K562 (cell line): ENCODE measurements at regions not wholly inside any gene's neighbourhood (a gene's known extent, or its start where the extent isn't known, plus 50 kb on each side); places are given as distances from the start of the nearest gene placed in this dataset.

ENCODE experiments used
- ATAC-seq: fragments of 200-7000 bp; cut with Tn5 transposase; 3 replicates; pipeline ENCODE4 v1.9.1; 2020; ENCODE audit warnings: moderate library complexity
- BruUV-seq: library from RNA; stranded (reverse); fragments of 400-500 nt; replicated peaks from 2 replicates; lab custom pipeline; 2021; lab: Mats Ljungman, UMichigan
- CTCF ChIA-PET: fragments of 300-600 bp; formaldehyde crosslinking; extraction: SDS; loops from one replicate; lab custom pipeline; 2021; ENCODE audit warnings: low intra/inter-chr PET ratio; lab: Yijun Ruan, JAX
- POLR2A ChIA-PET: fragments of 300-600, 350-650 bp; sonication (Branson Sonifier 250); formaldehyde crosslinking; extraction: SDS; loops from one replicate; lab custom pipeline; 2021; ENCODE audit warnings: antibody characterized with exemption, inconsistent platforms; lab: Yijun Ruan, JAX
- DNase-seq, 4 experiments: peaks; one replicate each; pipeline versions ENCODE4 v3.0.0 to v3.0.0-alpha.2; 2011 to 2018; ENCODE audit warnings: low spot score in 3 of 4, mixed read lengths in 3 of 4; ENCODE audit errors: extremely low read depth in 1 of 4
- FAIRE-seq: peaks from 2 replicates; lab custom pipeline; 2011; peaks lifted over from hg19 to GRCh38; lab: Jason Lieb, UNC
- H2AFZ ChIP-seq: 2 replicates; pipeline ENCODE4 v1.6.0; 2011; ENCODE audit warnings: low read depth, low read length, control low read depth, inconsistent platforms
- H3K27ac ChIP-seq: fragments of 200-600 bp; 3 replicates; pipeline ENCODE4 v1.8.0; 2011; ENCODE audit warnings: low read depth, mild to moderate bottlenecking, control low read depth, inconsistent platforms, low read length, moderate library complexity, mixed read lengths; ENCODE audit errors: extremely low read depth
- H3K27me3 ChIP-seq, 2 experiments: fragments of 300-600 bp in 1 of 2; 2 replicates in 1 of 2; 3 replicates in 1 of 2; pipeline versions ENCODE4 v1.6.0 to v1.8.0; 2011; ENCODE audit warnings: inconsistent platforms in 2 of 2, low read length in 2 of 2, mild to moderate bottlenecking in 1 of 2, mixed read lengths in 1 of 2, moderate library complexity in 1 of 2; ENCODE audit not compliant: control insufficient read depth in 2 of 2, insufficient read depth in 2 of 2
- H3K36me3 ChIP-seq: fragments of 300-600 bp; 3 replicates; pipeline ENCODE4 v1.8.0; 2011; ENCODE audit warnings: mild to moderate bottlenecking, low read length, inconsistent platforms; ENCODE audit not compliant: control insufficient read depth, insufficient read depth
- H3K4me1 ChIP-seq, 2 experiments: fragments of 200-600 bp in 1 of 2; replicated peaks in 1 of 2; 2 replicates in 1 of 2; 3 replicates in 1 of 2; pipeline versions ENCODE4 v1.5.1 to v1.8.0; 2011; ENCODE audit warnings: inconsistent platforms in 2 of 2, low read length in 2 of 2, mild to moderate bottlenecking in 1 of 2, mixed read lengths in 1 of 2, moderate library complexity in 1 of 2; ENCODE audit not compliant: control insufficient read depth in 2 of 2, insufficient read depth in 2 of 2
- H3K4me2 ChIP-seq: 2 replicates; pipeline ENCODE4 v1.6.1; 2011; ENCODE audit warnings: low read length, control low read depth, inconsistent platforms, mixed read lengths; ENCODE audit not compliant: insufficient read depth
- H3K4me3 ChIP-seq: fragments of 200-600 bp; sonication (generic), shearing (Covaris generic); 2 replicates; pipeline ENCODE4 v1.5.1; 2016; ENCODE audit warnings: control low read depth, inconsistent platforms
- H3K79me2 ChIP-seq: fragments of 200-600 bp; 3 replicates; pipeline ENCODE4 v1.8.0; 2011; ENCODE audit warnings: low read length, inconsistent platforms; ENCODE audit not compliant: control insufficient read depth, insufficient read depth
- H3K9ac ChIP-seq, 2 experiments: 2 replicates each; pipeline versions ENCODE4 v1.6.0 to v1.6.1; 2011; ENCODE audit warnings: low read depth in 2 of 2, low read length in 2 of 2, control low read depth in 1 of 2, inconsistent platforms in 1 of 2, mild to moderate bottlenecking in 1 of 2, mixed read lengths in 1 of 2; ENCODE audit not compliant: insufficient read depth in 1 of 2
- H3K9me1 ChIP-seq: one replicate; pipeline ENCODE4 v1.6.0; 2011; ENCODE audit warnings: inconsistent platforms, mild to moderate bottlenecking, low read length, moderate library complexity; ENCODE audit not compliant: control insufficient read depth, insufficient read depth
- H3K9me3 ChIP-seq: replicated peaks from 2 replicates; pipeline ENCODE4 v1.5.1; 2011; ENCODE audit warnings: low read depth, low read length, inconsistent platforms; ENCODE audit not compliant: control insufficient read depth, insufficient read depth
- H4K20me1 ChIP-seq: replicated peaks from 2 replicates; pipeline ENCODE4 v1.6.1; 2011; ENCODE audit warnings: low read length, inconsistent platforms, mixed read lengths; ENCODE audit not compliant: control insufficient read depth, insufficient read depth
- BRD4 ChIP-seq: fragments of 200-600 bp; sonication (generic); IDR thresholded peaks from 2 replicates; pipeline ENCODE4 v1.6.1; 2017; ENCODE audit warnings: inconsistent platforms
- CHD2 ChIP-seq: IDR thresholded peaks from 2 replicates; pipeline ENCODE4 v1.6.1; 2011; ENCODE audit warnings: low read depth, low read length
- EP300 ChIP-seq: IDR thresholded peaks from 2 replicates; pipeline ENCODE4 v1.6.1; 2012; ENCODE audit warnings: low read length, improper control_type of control experiment
- FUS ChIP-seq: fragments of 200-400 bp; formaldehyde crosslinking; optimal IDR thresholded peaks from 2 replicates; pipeline ENCODE3; 2017; ENCODE audit warnings: low read depth, low read length
- NELFE ChIP-seq: IDR thresholded peaks from 2 replicates; pipeline ENCODE4 v1.6.1; 2011; ENCODE audit warnings: mild to moderate bottlenecking; ENCODE audit not compliant: insufficient read depth, insufficient read length
- SP2 ChIP-seq: IDR thresholded peaks from 2 replicates; pipeline ENCODE4 v1.6.1; 2011; ENCODE audit warnings: mild to moderate bottlenecking, low read depth, low read length, moderate library complexity; ENCODE audit not compliant: poor library complexity, severe bottlenecking; ENCODE audit errors: extremely low read depth
- ZNF586 ChIP-seq: fragments of 450-650 bp; formaldehyde crosslinking; conservative IDR thresholded peaks from 2 replicates; pipeline ENCODE4 v1.4.0; 2020; ENCODE audit warnings: mild to moderate bottlenecking, moderate library complexity
- WGBS: fragments of 100-300 bp; shearing (Covaris generic); methylation state at CpG from one replicate; pipeline ENCODE4 v1.1.6; 2016; ENCODE audit warnings: low coverage, mixed read lengths; ENCODE audit not compliant: insufficient coverage; ENCODE audit errors: missing lambda C conversion rate; 5-methylcytosine and 5-hydroxymethylcytosine counted together
- in situ Hi-C: fragments of 300-500 bp; cut with MboI; formaldehyde crosslinking; loops from 4 replicates; pipeline ENCODE4 v1.15.0; 2018; ENCODE audit warnings: inconsistent platforms, mixed read lengths
- intact Hi-C: fragments of 100-400 bp; cut with micrococcal nuclease; formaldehyde crosslinking; loops from 2 replicates; pipeline ENCODE4 v1.14.2; 2022
- TF ChIP-seq, protein P1 (sequence below): fragments of 250-450 bp; sonication (Bioruptor Pico); IDR thresholded peaks from 2 replicates; pipeline ENCODE4 v1.5.0; 2020; ENCODE audit warnings: mild to moderate bottlenecking
- TF ChIP-seq, protein P2 (sequence below): fragments of 250-450 bp; sonication (Bioruptor Pico); IDR thresholded peaks from 2 replicates; pipeline ENCODE4 v1.5.0; 2020; ENCODE audit warnings: mild to moderate bottlenecking, borderline replicate concordance
- TF ChIP-seq, protein P3 (sequence below): fragments of 450-650 bp; formaldehyde crosslinking; IDR thresholded peaks from 2 replicates; pipeline ENCODE4 v1.4.0; 2022; ENCODE audit warnings: mild to moderate bottlenecking, moderate library complexity
- TF ChIP-seq, protein P4 (sequence below): fragments of 450-650 bp; IDR thresholded peaks from 2 replicates; pipeline ENCODE4 v1.6.1; 2017; ENCODE audit warnings: antibody characterized with exemption, mild to moderate bottlenecking

DNA sequence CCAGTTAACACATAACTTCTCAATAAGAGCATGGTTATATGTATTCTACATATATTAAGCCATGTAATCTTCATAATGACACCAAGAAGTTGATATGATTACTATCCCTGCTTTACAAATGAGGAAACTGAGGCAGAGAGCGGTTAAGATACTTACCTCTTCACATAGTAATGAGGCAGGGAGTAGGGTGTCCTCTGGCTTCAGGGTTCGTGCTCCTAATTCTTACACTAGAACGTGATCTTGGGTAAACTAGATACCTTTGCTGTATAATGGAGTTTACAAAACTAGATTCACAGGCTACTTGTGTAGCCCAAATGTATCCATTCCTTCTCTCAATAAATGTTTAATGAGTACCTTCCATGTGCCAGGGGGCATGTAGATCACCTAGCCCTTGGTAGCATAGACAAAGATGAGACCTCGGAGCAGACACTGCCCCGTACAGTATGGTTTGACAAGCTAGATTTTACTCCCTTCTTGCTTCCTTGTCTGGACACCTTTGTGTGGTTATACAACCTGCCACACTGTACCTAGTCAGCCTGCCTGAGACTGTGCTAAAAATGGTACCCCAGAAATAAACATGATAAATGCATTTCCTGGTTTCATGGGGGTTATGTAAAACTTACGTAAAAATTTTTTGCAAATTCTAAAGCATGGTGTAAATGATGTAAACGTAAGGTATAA is 991.8 kb downstream of the VRK1 start:
- FAIRE-seq: no peak
- CTCF ChIA-PET: no interaction called here
- no peaks in the 10 kb centered on the region for H3K9me1 ChIP-seq
- TF ChIP-seq, protein P1, sequence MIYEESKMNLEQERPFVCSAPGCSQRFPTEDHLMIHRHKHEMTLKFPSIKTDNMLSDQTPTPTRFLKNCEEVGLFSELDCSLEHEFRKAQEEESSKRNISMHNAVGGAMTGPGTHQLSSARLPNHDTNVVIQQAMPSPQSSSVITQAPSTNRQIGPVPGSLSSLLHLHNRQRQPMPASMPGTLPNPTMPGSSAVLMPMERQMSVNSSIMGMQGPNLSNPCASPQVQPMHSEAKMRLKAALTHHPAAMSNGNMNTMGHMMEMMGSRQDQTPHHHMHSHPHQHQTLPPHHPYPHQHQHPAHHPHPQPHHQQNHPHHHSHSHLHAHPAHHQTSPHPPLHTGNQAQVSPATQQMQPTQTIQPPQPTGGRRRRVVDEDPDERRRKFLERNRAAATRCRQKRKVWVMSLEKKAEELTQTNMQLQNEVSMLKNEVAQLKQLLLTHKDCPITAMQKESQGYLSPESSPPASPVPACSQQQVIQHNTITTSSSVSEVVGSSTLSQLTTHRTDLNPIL: no peak
- TF ChIP-seq, protein P2, sequence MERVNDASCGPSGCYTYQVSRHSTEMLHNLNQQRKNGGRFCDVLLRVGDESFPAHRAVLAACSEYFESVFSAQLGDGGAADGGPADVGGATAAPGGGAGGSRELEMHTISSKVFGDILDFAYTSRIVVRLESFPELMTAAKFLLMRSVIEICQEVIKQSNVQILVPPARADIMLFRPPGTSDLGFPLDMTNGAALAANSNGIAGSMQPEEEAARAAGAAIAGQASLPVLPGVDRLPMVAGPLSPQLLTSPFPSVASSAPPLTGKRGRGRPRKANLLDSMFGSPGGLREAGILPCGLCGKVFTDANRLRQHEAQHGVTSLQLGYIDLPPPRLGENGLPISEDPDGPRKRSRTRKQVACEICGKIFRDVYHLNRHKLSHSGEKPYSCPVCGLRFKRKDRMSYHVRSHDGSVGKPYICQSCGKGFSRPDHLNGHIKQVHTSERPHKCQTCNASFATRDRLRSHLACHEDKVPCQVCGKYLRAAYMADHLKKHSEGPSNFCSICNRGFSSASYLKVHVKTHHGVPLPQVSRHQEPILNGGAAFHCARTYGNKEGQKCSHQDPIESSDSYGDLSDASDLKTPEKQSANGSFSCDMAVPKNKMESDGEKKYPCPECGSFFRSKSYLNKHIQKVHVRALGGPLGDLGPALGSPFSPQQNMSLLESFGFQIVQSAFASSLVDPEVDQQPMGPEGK (CRISPR knock-in tag): no peak
- TF ChIP-seq SP2 (no peak), ZNF586 (CRISPR knock-in tag) (no peak), EP300 (no peak), BRD4 (no peak), FUS (no peak), CHD2 (no peak), NELFE (no peak)
- TF ChIP-seq, protein P3, sequence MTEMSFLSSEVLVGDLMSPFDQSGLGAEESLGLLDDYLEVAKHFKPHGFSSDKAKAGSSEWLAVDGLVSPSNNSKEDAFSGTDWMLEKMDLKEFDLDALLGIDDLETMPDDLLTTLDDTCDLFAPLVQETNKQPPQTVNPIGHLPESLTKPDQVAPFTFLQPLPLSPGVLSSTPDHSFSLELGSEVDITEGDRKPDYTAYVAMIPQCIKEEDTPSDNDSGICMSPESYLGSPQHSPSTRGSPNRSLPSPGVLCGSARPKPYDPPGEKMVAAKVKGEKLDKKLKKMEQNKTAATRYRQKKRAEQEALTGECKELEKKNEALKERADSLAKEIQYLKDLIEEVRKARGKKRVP (CRISPR knock-in tag): no peak
- TF ChIP-seq, protein P4, sequence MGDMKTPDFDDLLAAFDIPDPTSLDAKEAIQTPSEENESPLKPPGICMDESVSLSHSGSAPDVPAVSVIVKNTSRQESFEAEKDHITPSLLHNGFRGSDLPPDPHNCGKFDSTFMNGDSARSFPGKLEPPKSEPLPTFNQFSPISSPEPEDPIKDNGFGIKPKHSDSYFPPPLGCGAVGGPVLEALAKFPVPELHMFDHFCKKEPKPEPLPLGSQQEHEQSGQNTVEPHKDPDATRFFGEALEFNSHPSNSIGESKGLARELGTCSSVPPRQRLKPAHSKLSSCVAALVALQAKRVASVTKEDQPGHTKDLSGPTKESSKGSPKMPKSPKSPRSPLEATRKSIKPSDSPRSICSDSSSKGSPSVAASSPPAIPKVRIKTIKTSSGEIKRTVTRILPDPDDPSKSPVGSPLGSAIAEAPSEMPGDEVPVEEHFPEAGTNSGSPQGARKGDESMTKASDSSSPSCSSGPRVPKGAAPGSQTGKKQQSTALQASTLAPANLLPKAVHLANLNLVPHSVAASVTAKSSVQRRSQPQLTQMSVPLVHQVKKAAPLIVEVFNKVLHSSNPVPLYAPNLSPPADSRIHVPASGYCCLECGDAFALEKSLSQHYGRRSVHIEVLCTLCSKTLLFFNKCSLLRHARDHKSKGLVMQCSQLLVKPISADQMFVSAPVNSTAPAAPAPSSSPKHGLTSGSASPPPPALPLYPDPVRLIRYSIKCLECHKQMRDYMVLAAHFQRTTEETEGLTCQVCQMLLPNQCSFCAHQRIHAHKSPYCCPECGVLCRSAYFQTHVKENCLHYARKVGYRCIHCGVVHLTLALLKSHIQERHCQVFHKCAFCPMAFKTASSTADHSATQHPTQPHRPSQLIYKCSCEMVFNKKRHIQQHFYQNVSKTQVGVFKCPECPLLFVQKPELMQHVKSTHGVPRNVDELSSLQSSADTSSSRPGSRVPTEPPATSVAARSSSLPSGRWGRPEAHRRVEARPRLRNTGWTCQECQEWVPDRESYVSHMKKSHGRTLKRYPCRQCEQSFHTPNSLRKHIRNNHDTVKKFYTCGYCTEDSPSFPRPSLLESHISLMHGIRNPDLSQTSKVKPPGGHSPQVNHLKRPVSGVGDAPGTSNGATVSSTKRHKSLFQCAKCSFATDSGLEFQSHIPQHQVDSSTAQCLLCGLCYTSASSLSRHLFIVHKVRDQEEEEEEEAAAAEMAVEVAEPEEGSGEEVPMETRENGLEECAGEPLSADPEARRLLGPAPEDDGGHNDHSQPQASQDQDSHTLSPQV: no peak
- TF ChIP-seq, all 486 proteins: peak for 0
- H3K27me3 ChIP-seq: no peaks in the 10 kb centered on the region
- no peak overlapping the region for H3K27ac ChIP-seq
- BruUV-seq: no TSS peak
- intact Hi-C loops (no loop called here), in situ Hi-C loops (no loop called here)
- no peaks in the 10 kb centered on the region for H3K36me3 ChIP-seq
- no peak overlapping the region for H3K4me2 ChIP-seq
- H3K9me3 ChIP-seq: no peaks in the 10 kb centered on the region
- no peaks in the 10 kb centered on the region for H3K4me1 ChIP-seq
- H2AFZ ChIP-seq: no peak overlapping the region
- H3K79me2 ChIP-seq: no peaks in the 10 kb centered on the region
- POLR2A ChIA-PET: no interaction called here
- H3K4me3 ChIP-seq: no peak overlapping the region
- no peak overlapping the region for H3K9ac ChIP-seq
- 2% methylated on average over 6 of the region's 7 CpGs for WGBS
- DNase-seq (no peak), ATAC-seq (no peak)
- no peaks in the 10 kb centered on the region for H4K20me1 ChIP-seq
